ENCODE measurements at regions not wholly inside any gene's neighbourhood (a gene's known extent, or its start where the extent isn't known, plus 50 kb on each side); places are given as distances from the start of the nearest gene placed in this dataset.
"Not testable (repeated sequence)": the region's sequence is repeated elsewhere in the genome, so short reads cannot be mapped to it uniquely, and the experiment has no call there.

- Histone ChIP-seq H3K4me1 (ENCODE audit: control insufficient read depth in 4 of 4, insufficient read depth in 4 of 4, low read length in 3 of 4) (no peaks in the 10 kb centered on the region), H3K27me3 (ENCODE audit: control insufficient read depth in 4 of 4, insufficient read depth in 4 of 4, low read length in 3 of 4) (peaks cover 0 to 1% (median 0%) of the 10 kb centered on the region in 4 donors), H3K9ac (ENCODE audit: low read depth in 1 of 2, low read length in 2 of 2) (no peak overlapping the region), H3K9me3 (ENCODE audit: control insufficient read depth in 4 of 4, low read length in 3 of 4) (no peaks in the 10 kb centered on the region), H3K4me3 (ENCODE audit: low read depth in 1 of 3, low read length in 3 of 3) (no peak overlapping the region), H3K27ac (ENCODE audit: low read depth in 1 of 2, low read length in 2 of 2) (no peak overlapping the region), H3K36me3 (ENCODE audit: control insufficient read depth in 4 of 4, insufficient read depth in 3 of 4, low read depth in 1 of 4, low read length in 3 of 4) (no peaks in the 10 kb centered on the region)
- TF ChIP-seq HNF4A (conservative IDR thresholded peaks at IDR 0.05) (no peak), HNF4G (IDR thresholded peaks at IDR 0.05) (no peak), YY1 (IDR thresholded peaks at IDR 0.05) (no peak), REST (IDR thresholded peaks at IDR 0.05) (no peak), JUND (IDR thresholded peaks at IDR 0.05) (no peak)
- WGBS = 62% methylated on average over 7 of the region's 7 CpGs
- no peak for DNase-seq (ENCODE audit: low spot score)
Measured at GRCh38 chr14:106107703-106108102, 581.3 kb downstream of the TMEM121 start.

GRCh38 chr14:106109337-106109736 lies 583.0 kb downstream of the TMEM121 start:
- no peaks in the 10 kb centered on the region for H3K9me3 ChIP-seq (ENCODE audit: control insufficient read depth in 4 of 4, low read length in 3 of 4)
- H3K9ac ChIP-seq (ENCODE audit: low read depth in 1 of 2, low read length in 2 of 2) = no peak overlapping the region
- DNase-seq (ENCODE audit: low spot score) = no peak
- H3K36me3 ChIP-seq (ENCODE audit: control insufficient read depth in 4 of 4, insufficient read depth in 3 of 4, low read depth in 1 of 4, low read length in 3 of 4) = no peaks in the 10 kb centered on the region
- peaks cover 0 to 2% (median 0%) of the 10 kb centered on the region in 4 donors for H3K27me3 ChIP-seq (ENCODE audit: control insufficient read depth in 4 of 4, insufficient read depth in 4 of 4, low read length in 3 of 4)
- H3K27ac ChIP-seq (ENCODE audit: low read depth in 1 of 2, low read length in 2 of 2) = no peak overlapping the region
- no peak for TF ChIP-seq GABPA (IDR thresholded peaks at IDR 0.05 in 1 of 2, conservative IDR thresholded peaks at IDR 0.05 in 1 of 2)
- no peak for TF ChIP-seq JUND (IDR thresholded peaks at IDR 0.05)
- no peak for TF ChIP-seq EGR1 (IDR thresholded peaks at IDR 0.05; ENCODE audit: low read depth in 2 of 2)
- TF ChIP-seq FOXA2 (IDR thresholded peaks at IDR 0.05) = no peak
- TF ChIP-seq FOXA1 (IDR thresholded peaks at IDR 0.05) = no peak
- TF ChIP-seq YY1 (IDR thresholded peaks at IDR 0.05) = no peak
- no peak for TF ChIP-seq RXRA (IDR thresholded peaks at IDR 0.05)
- no peak for TF ChIP-seq TAF1 (conservative IDR thresholded peaks at IDR 0.05)
- WGBS = 62% methylated on average over 1 of the region's 1 CpG
- H3K4me1 ChIP-seq (ENCODE audit: control insufficient read depth in 4 of 4, insufficient read depth in 4 of 4, low read length in 3 of 4) = no peaks in the 10 kb centered on the region
- no peak overlapping the region for H3K4me3 ChIP-seq (ENCODE audit: low read depth in 1 of 3, low read length in 3 of 3)

- H3K36me3 ChIP-seq (ENCODE audit: control insufficient read depth in 4 of 4, insufficient read depth in 3 of 4, low read depth in 1 of 4, low read length in 3 of 4) = no peaks in the 10 kb centered on the region
- DNase-seq (ENCODE audit: low spot score) = no peak
- H3K27ac ChIP-seq (ENCODE audit: low read depth in 1 of 2, low read length in 2 of 2) = no peak overlapping the region
- H3K9me3 ChIP-seq (ENCODE audit: control insufficient read depth in 4 of 4, low read length in 3 of 4) = no peaks in the 10 kb centered on the region
- no peak for TF ChIP-seq YY1 (IDR thresholded peaks at IDR 0.05)
- no peak for TF ChIP-seq JUND (IDR thresholded peaks at IDR 0.05)
- no peak for TF ChIP-seq EGR1 (IDR thresholded peaks at IDR 0.05; ENCODE audit: low read depth in 2 of 2)
- no peak for TF ChIP-seq TAF1 (conservative IDR thresholded peaks at IDR 0.05)
- TF ChIP-seq ATF3 (IDR thresholded peaks at IDR 0.05) = no peak
- TF ChIP-seq FOXA2 (IDR thresholded peaks at IDR 0.05) = no peak
- TF ChIP-seq NR2F2 (IDR thresholded peaks at IDR 0.05) = no peak
- no peak for TF ChIP-seq CTCF (IDR thresholded peaks at IDR 0.05; ENCODE audit: low read depth, low read length, missing input control)
- no peak for TF ChIP-seq HNF4A (conservative IDR thresholded peaks at IDR 0.05)
- no peak for TF ChIP-seq RXRA (IDR thresholded peaks at IDR 0.05)
- TF ChIP-seq RAD21 (IDR thresholded peaks at IDR 0.05) = no peak
- no peak for TF ChIP-seq FOXA1 (IDR thresholded peaks at IDR 0.05)
- no peak for TF ChIP-seq SP1 (IDR thresholded peaks at IDR 0.05)
- no peak overlapping the region for H3K9ac ChIP-seq (ENCODE audit: low read depth in 1 of 2, low read length in 2 of 2)
- H3K27me3 ChIP-seq (ENCODE audit: control insufficient read depth in 4 of 4, insufficient read depth in 4 of 4, low read length in 3 of 4) = peaks cover 0 to 2% (median under 1%) of the 10 kb centered on the region in 4 donors
- no peak overlapping the region for H3K4me3 ChIP-seq (ENCODE audit: low read depth in 1 of 3, low read length in 3 of 3)
- 59% methylated on average over 4 of the region's 4 CpGs for WGBS
- no peaks in the 10 kb centered on the region for H3K4me1 ChIP-seq (ENCODE audit: control insufficient read depth in 4 of 4, insufficient read depth in 4 of 4, low read length in 3 of 4)
Measured at GRCh38 chr14:106115401-106115800, 589.0 kb downstream of the TMEM121 start.

- H3K9ac ChIP-seq (ENCODE audit: low read depth in 1 of 2, low read length in 2 of 2); H3K27ac ChIP-seq (ENCODE audit: low read depth in 1 of 2, low read length in 2 of 2); H3K27me3 ChIP-seq (ENCODE audit: control insufficient read depth in 4 of 4, insufficient read depth in 4 of 4, low read length in 3 of 4); H3K4me3 ChIP-seq (ENCODE audit: low read depth in 1 of 3, low read length in 3 of 3); DNase-seq (ENCODE audit: low spot score); H3K9me3 ChIP-seq (ENCODE audit: control insufficient read depth in 4 of 4, low read length in 3 of 4); H3K36me3 ChIP-seq (ENCODE audit: control insufficient read depth in 4 of 4, insufficient read depth in 3 of 4, low read depth in 1 of 4, low read length in 3 of 4); H3K4me1 ChIP-seq (ENCODE audit: control insufficient read depth in 4 of 4, insufficient read depth in 4 of 4, low read length in 3 of 4): not testable (repeated sequence)
- WGBS = 38% methylated on average over 10 of the region's 10 CpGs
Measured at GRCh38 chr14:106116339-106116930, 590.1 kb downstream of the TMEM121 start.
